Memory B cell (primary cell): ENCODE measurements at regions not wholly inside any gene's neighbourhood (a gene's known extent, or its start where the extent isn't known, plus 50 kb on each side); places are given as distances from the start of the nearest gene placed in this dataset.

Source experiments
- ATAC-seq: fragments of 150-1000 bp; cut with Tn5 transposase; 2 replicates; pipeline ENCODE4 v1.10.0; 2021; ENCODE audit warnings: low read depth, mild to moderate bottlenecking, moderate library complexity
- DNase-seq, 2 donors: peaks; one replicate each; pipeline ENCODE4 v3.0.0; 2022; ENCODE audit warnings: low spot score in 2 of 2
- H3K27ac Mint-ChIP-seq: one replicate; pipeline ENCODE4 v1.8.0; 2022; ENCODE audit warnings: mild to moderate bottlenecking, moderate library complexity, mixed read lengths
- H3K27me3 Mint-ChIP-seq: one replicate; pipeline ENCODE4 v1.8.0; 2022; ENCODE audit warnings: mixed read lengths
- H3K36me3 Mint-ChIP-seq: one replicate; pipeline ENCODE4 v1.8.0; 2022; ENCODE audit warnings: mild to moderate bottlenecking, mixed read lengths
- H3K4me1 Mint-ChIP-seq: one replicate; pipeline ENCODE4 v1.8.0; 2022; ENCODE audit warnings: mixed read lengths
- H3K4me3 Mint-ChIP-seq: one replicate; pipeline ENCODE4 v1.8.0; 2022; ENCODE audit warnings: mild to moderate bottlenecking, moderate library complexity, mixed read lengths
- H3K9me3 Mint-ChIP-seq: one replicate; pipeline ENCODE4 v1.8.0; 2022; ENCODE audit warnings: mixed read lengths

GRCh38 chr13:104253063-104253680 is 1187.0 kb upstream of the SLC10A2 start:
- Mint-ChIP-seq H3K27me3 (no peaks in the 10 kb centered on the region), H3K4me3 (no peak overlapping the region), H3K36me3 (no peaks in the 10 kb centered on the region), H3K9me3 (peaks cover 4% of the 10 kb centered on the region), H3K4me1 (no peaks in the 10 kb centered on the region), H3K27ac (no peak overlapping the region)
- ATAC-seq (no peak), DNase-seq (no peak)

GRCh38 chr13:104251931-104252330 is 1185.7 kb upstream of the SLC10A2 start:
- H3K36me3 Mint-ChIP-seq = no peaks in the 10 kb centered on the region
- no peak for ATAC-seq
- no peaks in the 10 kb centered on the region for H3K4me1 Mint-ChIP-seq
- DNase-seq = no peak
- H3K9me3 Mint-ChIP-seq = peaks cover 4% of the 10 kb centered on the region
- H3K4me3 Mint-ChIP-seq = no peak overlapping the region
- H3K27ac Mint-ChIP-seq = no peak overlapping the region
- H3K27me3 Mint-ChIP-seq = no peaks in the 10 kb centered on the region

- no peak for ATAC-seq
- Mint-ChIP-seq H3K9me3 (no peaks in the 10 kb centered on the region), H3K4me3 (no peak overlapping the region), H3K27me3 (no peaks in the 10 kb centered on the region), H3K36me3 (no peaks in the 10 kb centered on the region), H3K27ac (no peak overlapping the region), H3K4me1 (no peaks in the 10 kb centered on the region)
- no peak for DNase-seq
Measured at GRCh38 chr13:104246955-104247354, 1180.7 kb upstream of the SLC10A2 start.

GRCh38 chr13:104206450-104207044 is 1140.3 kb upstream of the SLC10A2 start:
- H3K9me3 Mint-ChIP-seq = peaks cover 2% of the 10 kb centered on the region
- no peak for DNase-seq

GRCh38 chr13:104204177-104204576 is 1138.0 kb upstream of the SLC10A2 start:
- no peak overlapping the region for H3K4me3 Mint-ChIP-seq
- no peak for ATAC-seq
- no peaks in the 10 kb centered on the region for H3K36me3 Mint-ChIP-seq
- H3K27me3 Mint-ChIP-seq = no peaks in the 10 kb centered on the region
- H3K4me1 Mint-ChIP-seq = no peaks in the 10 kb centered on the region
- H3K9me3 Mint-ChIP-seq = peaks cover 2% of the 10 kb centered on the region
- DNase-seq = no peak
- no peak overlapping the region for H3K27ac Mint-ChIP-seq

More at GRCh38 chr13:104206450-104207044, 1140.3 kb upstream of the SLC10A2 start:
- no peak for ATAC-seq
- Mint-ChIP-seq H3K36me3 (no peaks in the 10 kb centered on the region), H3K27me3 (no peaks in the 10 kb centered on the region), H3K4me1 (no peaks in the 10 kb centered on the region), H3K27ac (no peak overlapping the region), H3K4me3 (no peak overlapping the region)

GRCh38 chr13:104198801-104199200 is 1132.6 kb upstream of the SLC10A2 start:
- ATAC-seq (no peak), DNase-seq (no peak)
- Mint-ChIP-seq H3K9me3 (peaks cover 4% of the 10 kb centered on the region), H3K4me1 (no peaks in the 10 kb centered on the region), H3K4me3 (no peak overlapping the region), H3K27me3 (no peaks in the 10 kb centered on the region), H3K27ac (no peak overlapping the region), H3K36me3 (no peaks in the 10 kb centered on the region)

GRCh38 chr13:104196611-104197010 is 1130.4 kb upstream of the SLC10A2 start:
- Mint-ChIP-seq H3K27me3 (no peaks in the 10 kb centered on the region), H3K27ac (no peak overlapping the region), H3K4me1 (no peaks in the 10 kb centered on the region), H3K36me3 (no peaks in the 10 kb centered on the region), H3K4me3 (no peak overlapping the region), H3K9me3 (peaks cover 7% of the 10 kb centered on the region)
- DNase-seq (no peak), ATAC-seq (no peak)

- Mint-ChIP-seq H3K27ac (no peak overlapping the region), H3K27me3 (no peaks in the 10 kb centered on the region), H3K36me3 (no peaks in the 10 kb centered on the region), H3K4me3 (no peak overlapping the region), H3K9me3 (peaks cover 2% of the 10 kb centered on the region), H3K4me1 (no peaks in the 10 kb centered on the region)
- ATAC-seq (no peak), DNase-seq (no peak)
Measured at GRCh38 chr13:104181526-104182231, 1115.5 kb upstream of the SLC10A2 start.

GRCh38 chr13:104170980-104171555 is 1104.9 kb upstream of the SLC10A2 start:
- Mint-ChIP-seq H3K4me1 (no peaks in the 10 kb centered on the region), H3K36me3 (no peaks in the 10 kb centered on the region), H3K9me3 (no peaks in the 10 kb centered on the region), H3K27me3 (no peaks in the 10 kb centered on the region), H3K27ac (no peak overlapping the region), H3K4me3 (no peak overlapping the region)
- no peak for DNase-seq
- ATAC-seq = no peak

- H3K9me3 Mint-ChIP-seq = no peaks in the 10 kb centered on the region
- DNase-seq (no peak), ATAC-seq (no peak)
- no peaks in the 10 kb centered on the region for H3K27me3 Mint-ChIP-seq
- no peak overlapping the region for H3K4me3 Mint-ChIP-seq
- H3K4me1 Mint-ChIP-seq = no peaks in the 10 kb centered on the region
- H3K36me3 Mint-ChIP-seq = no peaks in the 10 kb centered on the region
- H3K27ac Mint-ChIP-seq = no peak overlapping the region
Measured at GRCh38 chr13:104163866-104164630, 1097.8 kb upstream of the SLC10A2 start.

- H3K9me3 Mint-ChIP-seq = no peaks in the 10 kb centered on the region
- H3K27ac Mint-ChIP-seq = no peak overlapping the region
- H3K27me3 Mint-ChIP-seq = no peaks in the 10 kb centered on the region
- H3K4me3 Mint-ChIP-seq = no peak overlapping the region
- H3K4me1 Mint-ChIP-seq = no peaks in the 10 kb centered on the region
- no peak for ATAC-seq
- no peaks in the 10 kb centered on the region for H3K36me3 Mint-ChIP-seq
- DNase-seq = no peak
Measured at GRCh38 chr13:104160536-104160935, 1094.3 kb upstream of the SLC10A2 start.

GRCh38 chr13:104143760-104144416 is 1077.7 kb upstream of the SLC10A2 start:
- Mint-ChIP-seq H3K4me1 (no peaks in the 10 kb centered on the region), H3K36me3 (no peaks in the 10 kb centered on the region), H3K27ac (no peak overlapping the region), H3K9me3 (peaks cover 8% of the 10 kb centered on the region), H3K27me3 (no peaks in the 10 kb centered on the region), H3K4me3 (no peak overlapping the region)
- no peak for ATAC-seq
- no peak for DNase-seq

GRCh38 chr13:104140552-104140951 is 1074.3 kb upstream of the SLC10A2 start:
- Mint-ChIP-seq H3K27ac (no peak overlapping the region), H3K4me1 (no peaks in the 10 kb centered on the region), H3K4me3 (no peak overlapping the region), H3K27me3 (no peaks in the 10 kb centered on the region), H3K36me3 (no peaks in the 10 kb centered on the region), H3K9me3 (peaks cover 3% of the 10 kb centered on the region)
- no peak for ATAC-seq
- no peak for DNase-seq
